ENCODE measurements at regions not wholly inside any gene's neighbourhood (a gene's known extent, or its start where the extent isn't known, plus 50 kb on each side); places are given as distances from the start of the nearest gene placed in this dataset.
"Not testable (repeated sequence)": the region's sequence is repeated elsewhere in the genome, so short reads cannot be mapped to it uniquely, and the experiment has no call there.

DNA sequence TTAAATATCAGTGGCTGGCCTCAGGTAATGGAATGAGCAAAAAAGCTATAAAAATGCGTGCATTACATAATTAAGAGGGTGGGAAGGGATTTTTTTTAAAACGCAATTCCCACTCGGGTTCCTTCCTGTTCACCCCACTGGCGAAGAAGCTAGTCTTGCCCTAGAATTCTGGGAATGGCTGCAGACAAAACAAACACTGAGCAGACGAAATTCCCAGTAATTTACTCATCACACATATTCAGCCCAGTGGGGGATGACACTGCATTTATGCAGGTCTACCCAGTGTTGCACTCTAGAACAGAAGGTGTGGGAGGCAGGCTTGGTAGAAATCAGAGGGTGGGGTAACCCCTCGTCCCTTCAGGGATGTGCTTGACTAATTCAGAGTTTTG is 2695.0 kb upstream of the DEFB115 start:
- DNase-seq (ENCODE audit: low read depth): peak; percentile 99
- in situ Hi-C loops (cut with HindIII; ENCODE audit: low pct_unique_long_range_greater_than_20kb, low sequenced_read_pairs): no loop called here

DNA sequence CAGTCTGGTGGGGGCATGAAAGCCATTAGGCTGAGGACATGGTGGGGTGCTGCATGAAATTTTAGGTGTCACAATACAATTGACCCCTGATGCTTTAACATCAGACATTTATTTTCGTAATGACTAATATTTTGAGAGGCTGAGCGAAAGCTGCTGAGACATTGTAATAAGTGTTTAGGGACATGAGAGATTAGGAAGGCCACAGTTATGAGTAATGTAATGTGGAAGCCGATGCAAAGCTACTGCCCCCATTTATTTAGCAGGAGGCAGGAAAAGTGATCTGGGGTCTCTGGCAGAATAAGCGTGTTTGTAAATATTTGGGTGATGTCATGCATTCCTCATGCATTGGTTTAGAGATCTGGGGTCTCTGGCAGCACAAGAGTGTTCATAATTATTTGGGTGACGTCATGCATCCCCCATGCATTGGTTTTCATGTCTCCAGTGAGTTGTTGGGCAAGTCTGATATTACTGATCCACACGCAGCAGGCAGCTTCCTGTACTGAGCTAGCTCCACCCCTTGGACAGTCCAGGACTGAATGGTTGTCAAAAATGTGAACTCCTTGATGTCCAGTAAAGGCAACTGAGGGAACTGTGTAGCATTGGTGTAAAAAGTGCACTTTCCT is 2694.5 kb upstream of the DEFB115 start:
- in situ Hi-C loops (cut with HindIII; ENCODE audit: low pct_unique_long_range_greater_than_20kb, low sequenced_read_pairs): not testable (repeated sequence)
- peak; percentile 99 for DNase-seq (ENCODE audit: low read depth)

DNA sequence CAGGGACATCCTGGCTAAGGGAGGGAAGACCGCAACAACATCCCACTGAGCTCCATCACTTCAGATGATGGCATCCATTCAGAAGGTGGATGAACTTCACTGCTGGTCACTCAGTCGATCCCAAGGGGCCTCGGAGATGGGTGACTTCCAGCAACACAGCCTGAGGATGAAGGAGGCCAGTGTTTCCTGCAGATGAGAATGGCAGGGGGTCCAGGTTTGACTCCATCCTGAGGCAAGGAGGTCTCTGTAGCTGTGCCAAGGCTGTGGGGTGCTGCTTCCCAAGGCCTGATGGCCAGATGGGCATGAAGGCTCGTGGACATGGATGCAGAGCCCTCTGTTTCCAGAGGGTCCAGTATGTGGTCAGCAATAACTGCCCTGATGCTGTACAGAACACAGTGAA is 2693.4 kb upstream of the DEFB115 start:
- in situ Hi-C loops (cut with HindIII; ENCODE audit: low pct_unique_long_range_greater_than_20kb, low sequenced_read_pairs); DNase-seq (ENCODE audit: low read depth): not testable (repeated sequence)

DNA sequence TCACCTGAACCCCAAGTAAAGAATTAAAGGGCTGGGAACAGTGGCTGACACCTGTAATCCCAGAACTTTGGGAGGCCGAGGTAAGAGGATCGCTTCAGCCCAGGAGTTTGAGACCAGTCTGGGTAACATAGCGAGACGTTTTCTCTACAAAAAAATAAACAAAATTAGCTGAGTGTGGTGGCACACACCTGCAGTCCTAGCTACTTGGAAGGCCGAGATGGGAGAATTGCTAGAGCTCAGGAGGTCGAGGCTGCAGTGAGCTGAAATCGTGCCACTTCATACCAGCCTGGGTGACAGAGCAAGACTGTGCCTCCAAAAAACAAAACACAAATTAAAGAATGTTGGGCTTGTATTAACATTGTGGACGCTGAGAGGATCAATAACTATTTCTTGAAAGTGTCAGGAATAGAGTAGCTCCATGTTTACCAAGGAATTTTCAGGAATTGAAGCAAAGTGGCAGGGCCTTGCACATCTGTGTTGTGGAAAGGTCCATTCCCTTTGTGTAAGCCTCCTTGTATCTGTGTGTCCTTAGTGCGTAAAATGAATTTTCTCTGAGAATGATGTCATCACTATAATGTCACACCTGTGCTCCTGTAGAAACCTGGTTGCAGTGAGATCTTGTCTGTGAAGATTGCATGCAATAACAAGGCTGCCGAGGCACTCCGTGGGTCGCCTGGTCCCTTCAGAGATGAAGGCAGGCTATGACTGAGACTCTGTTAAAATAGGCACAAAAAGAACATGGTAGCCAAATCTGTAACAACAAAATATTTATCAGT is 2692.6 kb upstream of the DEFB115 start:
- DNase-seq (ENCODE audit: low read depth); in situ Hi-C loops (cut with HindIII; ENCODE audit: low pct_unique_long_range_greater_than_20kb, low sequenced_read_pairs): not testable (repeated sequence)

DNA sequence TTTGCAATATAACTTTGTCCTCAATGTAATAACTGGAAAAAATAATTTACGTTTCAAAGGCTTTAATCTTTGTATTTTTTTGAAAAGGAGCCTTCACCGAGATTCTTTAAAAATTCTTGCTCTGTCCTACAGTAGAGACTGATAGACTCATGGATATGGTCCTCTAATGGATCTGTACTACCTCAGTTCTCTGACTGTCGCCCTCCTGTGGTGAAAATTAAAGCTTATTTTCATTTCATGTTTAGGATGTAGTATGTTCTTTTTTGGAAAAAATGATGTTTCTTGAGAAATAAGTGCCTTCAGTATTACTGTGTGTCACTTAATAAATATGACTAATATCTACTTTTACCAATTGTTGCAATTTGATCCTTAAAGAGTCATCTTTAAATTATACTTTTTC is 2681.5 kb upstream of the DEFB115 start:
- in situ Hi-C loops (cut with HindIII; ENCODE audit: low pct_unique_long_range_greater_than_20kb, low sequenced_read_pairs); DNase-seq (ENCODE audit: low read depth): not testable (repeated sequence)

DNA sequence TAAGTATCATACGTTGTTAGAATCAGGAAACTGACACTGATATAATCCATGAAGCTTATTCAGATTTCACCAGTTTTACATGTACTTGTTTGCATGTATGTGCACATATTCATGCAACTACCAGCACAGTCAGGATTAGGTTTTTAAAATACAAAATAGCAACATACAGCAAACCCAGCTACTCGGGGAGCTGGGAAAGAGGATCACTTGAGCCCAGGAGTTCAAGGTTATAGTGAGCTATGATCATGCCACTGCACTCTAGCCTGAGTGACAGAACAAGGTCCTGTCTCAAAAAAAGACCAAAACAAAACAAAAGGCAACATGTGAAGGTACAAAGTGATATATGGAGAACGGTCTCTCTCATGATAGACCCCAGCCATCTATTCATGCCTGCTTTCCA is 2665.8 kb upstream of the DEFB115 start:
- in situ Hi-C loops (cut with HindIII; ENCODE audit: low pct_unique_long_range_greater_than_20kb, low sequenced_read_pairs); DNase-seq (ENCODE audit: low read depth): not testable (repeated sequence)

DNA sequence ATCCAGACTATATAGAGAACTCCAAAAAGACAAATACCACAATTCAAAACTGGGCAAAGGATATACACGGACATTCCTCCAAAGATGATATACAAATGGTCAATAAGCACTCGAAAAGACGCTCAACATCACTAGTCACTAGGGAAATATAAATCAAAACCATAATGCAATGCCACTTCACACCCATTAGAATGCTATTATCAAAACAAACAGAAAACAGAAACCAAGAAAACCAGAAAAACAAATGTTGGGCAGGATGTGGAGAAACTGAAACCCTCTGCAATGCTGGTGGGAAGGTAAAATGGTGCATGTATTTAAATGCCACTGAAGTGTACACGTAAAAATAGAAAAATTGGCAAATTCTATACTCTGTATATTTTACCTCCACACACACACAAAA is 2664.1 kb upstream of the DEFB115 start:
- in situ Hi-C loops (cut with HindIII; ENCODE audit: low pct_unique_long_range_greater_than_20kb, low sequenced_read_pairs): not testable (repeated sequence)

DNA sequence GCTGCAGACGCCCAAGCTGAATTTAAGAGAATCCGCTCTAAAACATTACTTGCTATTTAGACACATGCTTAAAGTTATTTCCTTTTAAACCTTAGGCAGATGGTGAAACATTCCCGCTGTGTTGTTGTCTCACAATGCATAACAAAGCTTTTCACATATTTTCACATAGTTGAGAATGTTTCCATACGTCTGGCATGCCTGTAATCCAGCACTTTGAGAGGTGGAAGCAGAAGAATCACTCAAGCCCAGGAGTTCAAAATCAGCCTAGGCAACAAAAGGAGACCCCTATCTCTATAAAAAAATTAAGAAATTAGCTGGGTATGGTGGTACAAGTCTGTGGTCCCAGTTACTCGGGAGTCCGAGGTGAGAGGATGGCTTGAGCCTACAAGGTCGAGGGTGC is 2663.0 kb upstream of the DEFB115 start:
- DNase-seq (ENCODE audit: low read depth); in situ Hi-C loops (cut with HindIII; ENCODE audit: low pct_unique_long_range_greater_than_20kb, low sequenced_read_pairs): not testable (repeated sequence)

More for the DNA sequence above, 2664.1 kb upstream of the DEFB115 start:
- DNase-seq (ENCODE audit: low read depth): not testable (repeated sequence)

DNA sequence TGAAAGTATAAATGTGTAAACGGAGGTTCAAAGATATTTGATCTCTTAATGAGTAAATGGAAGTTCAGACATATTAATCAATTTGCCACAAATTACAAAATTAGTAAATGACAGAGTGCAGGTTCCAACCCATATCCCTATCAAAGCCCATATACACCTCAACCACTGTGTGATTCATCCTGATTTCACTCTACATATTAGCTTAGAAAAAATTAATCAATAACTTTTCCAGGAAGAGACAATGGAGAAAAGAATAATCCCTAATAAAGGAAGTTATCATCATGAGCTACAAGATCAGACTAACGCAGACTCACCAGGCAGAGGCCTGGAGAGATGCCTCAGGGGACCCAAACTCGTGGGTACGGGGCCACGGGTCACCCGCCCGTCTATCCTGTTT is 2655.5 kb upstream of the DEFB115 start:
- DNase-seq (ENCODE audit: low read depth); in situ Hi-C loops (cut with HindIII; ENCODE audit: low pct_unique_long_range_greater_than_20kb, low sequenced_read_pairs): not testable (repeated sequence)

DNA sequence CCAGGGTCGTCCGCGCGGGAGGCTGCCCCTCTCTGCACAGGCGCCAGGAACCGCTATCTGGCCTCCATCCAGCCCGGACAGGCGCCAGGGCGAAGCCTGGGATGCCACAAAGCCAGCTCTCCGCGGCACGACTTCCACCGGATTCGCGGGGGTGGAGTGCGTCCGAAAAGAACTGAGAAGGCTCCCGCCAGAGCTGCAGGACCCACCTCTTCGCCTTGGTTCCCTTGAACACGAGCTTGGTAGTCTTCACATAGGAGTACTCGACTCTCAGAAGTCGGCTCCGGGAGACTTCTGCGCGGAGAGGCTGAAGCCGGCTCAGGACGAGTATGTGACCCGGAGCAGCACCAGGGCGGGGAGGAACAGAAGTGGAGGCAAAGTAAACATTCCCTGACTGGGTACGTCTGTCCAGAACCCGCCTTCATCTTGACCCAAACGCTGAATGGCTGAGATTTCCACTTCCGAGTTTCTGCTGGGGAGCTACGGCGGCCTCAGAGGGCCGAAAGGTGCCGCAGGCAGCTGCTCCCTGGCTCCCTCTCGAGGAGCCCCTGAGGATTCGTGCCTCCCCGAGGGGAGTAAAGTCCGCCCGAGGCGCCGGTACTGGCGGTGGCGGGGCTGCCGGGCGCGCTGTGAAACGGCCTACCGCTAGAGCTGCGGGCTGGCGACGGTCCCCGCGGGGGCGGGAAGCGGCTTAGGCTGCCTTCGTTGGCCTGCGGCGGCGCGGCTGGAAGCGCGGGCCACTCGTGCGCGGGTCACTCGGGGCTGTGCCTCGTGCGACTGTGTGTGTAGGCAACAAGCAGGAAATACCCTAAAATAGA is 2654.9 kb upstream of the DEFB115 start:
- in situ Hi-C loops (cut with HindIII; ENCODE audit: low pct_unique_long_range_greater_than_20kb, low sequenced_read_pairs): not testable (repeated sequence)
- peak; percentile 95 for DNase-seq (ENCODE audit: low read depth)

DNA sequence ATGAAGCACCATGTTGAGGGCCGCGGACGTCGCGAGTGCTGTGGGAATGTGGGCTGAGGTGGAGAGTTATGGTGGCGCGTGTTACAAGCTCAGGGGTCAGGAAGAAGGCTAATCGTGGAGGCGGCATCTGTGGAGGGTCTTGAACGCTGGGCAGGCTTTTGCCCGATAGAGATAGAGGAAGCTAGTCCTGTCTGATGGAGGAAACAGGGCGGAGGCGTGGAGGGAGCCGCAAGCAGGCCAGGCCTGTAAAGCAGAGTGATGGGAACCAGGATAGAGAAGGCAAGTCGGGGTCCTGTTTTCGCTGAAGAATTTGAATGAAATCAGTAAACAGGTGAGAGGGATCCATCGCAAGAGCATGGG is 2654.3 kb upstream of the DEFB115 start:
- in situ Hi-C loops (cut with HindIII; ENCODE audit: low pct_unique_long_range_greater_than_20kb, low sequenced_read_pairs); DNase-seq (ENCODE audit: low read depth): not testable (repeated sequence)

DNA sequence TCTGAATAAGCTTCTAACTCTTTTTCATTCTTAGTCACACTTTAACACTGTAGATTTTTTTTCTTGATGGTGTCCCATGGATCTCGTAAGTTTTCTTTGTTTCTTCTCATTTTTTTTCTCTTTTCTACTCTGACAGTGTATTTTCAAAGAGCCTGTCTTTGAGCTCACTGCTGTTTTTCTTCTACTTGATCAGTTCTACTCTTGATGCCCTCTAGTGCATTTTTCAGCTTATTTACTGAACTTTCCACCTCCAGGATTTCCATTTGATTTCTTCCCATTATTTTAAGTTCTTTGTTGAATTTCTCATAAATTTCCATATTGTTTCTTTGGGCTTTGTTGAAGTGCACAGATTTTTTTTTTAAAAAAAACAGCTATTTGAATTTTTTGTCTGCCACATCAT is 2641.1 kb upstream of the DEFB115 start:
- peak; percentile 14 for DNase-seq (ENCODE audit: low read depth)
- in situ Hi-C loops (cut with HindIII; ENCODE audit: low pct_unique_long_range_greater_than_20kb, low sequenced_read_pairs): no loop called here

DNA sequence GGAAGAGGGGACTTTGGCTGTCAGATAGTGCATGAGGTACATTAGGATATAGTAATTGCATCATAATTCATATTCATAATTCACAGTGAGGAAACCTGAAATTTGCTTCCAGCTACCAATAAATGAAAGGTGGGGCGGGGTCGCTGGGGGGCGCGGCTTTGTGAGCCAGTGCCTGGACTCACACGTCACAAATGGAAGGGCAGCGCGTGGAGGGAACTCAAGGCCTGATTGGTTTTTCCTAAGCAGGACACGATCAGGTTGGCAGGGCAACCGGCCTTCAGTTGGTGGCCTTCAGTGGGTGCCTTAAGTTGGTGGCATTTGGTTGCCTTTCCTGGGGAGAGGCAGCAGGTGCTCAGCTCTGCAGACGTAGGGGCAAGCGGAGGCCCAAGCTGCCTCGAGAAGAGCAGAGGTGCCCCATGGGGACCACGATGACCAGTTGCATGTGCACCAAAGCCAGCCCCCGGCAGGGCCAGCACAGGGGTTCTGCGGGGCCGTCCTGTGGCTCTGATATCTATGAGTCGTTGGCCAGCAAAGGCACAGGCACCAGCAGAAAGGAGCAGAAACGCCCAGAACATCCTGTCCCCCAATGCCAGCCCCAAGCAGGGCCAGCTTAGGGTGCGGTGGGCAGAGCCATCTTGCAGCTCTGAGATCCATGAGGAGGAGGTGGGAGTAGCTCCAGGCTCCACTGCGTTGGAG is 2637.4 kb upstream of the DEFB115 start:
- in situ Hi-C loops (cut with HindIII; ENCODE audit: low pct_unique_long_range_greater_than_20kb, low sequenced_read_pairs); DNase-seq (ENCODE audit: low read depth): not testable (repeated sequence)

DNA sequence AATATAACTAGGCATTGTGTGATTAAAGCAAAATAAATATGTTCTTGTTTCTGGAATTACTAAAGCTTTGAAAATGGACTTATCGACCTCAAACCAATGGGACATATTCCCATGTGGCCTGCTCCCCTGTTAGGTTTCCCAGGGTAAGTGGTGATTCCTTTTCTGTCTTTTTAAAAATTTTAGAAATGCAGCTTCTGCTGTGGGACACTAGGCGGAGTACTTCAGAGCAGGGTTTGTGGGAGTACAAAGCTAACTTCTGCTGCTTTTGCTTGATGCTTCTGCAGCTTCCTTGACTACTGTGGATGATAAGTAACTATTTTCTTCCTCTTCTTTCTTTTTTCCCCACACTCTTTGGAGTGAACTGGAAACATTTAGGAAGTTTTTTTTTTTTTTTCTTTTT is 2632.4 kb upstream of the DEFB115 start:
- DNase-seq (ENCODE audit: low read depth); in situ Hi-C loops (cut with HindIII; ENCODE audit: low pct_unique_long_range_greater_than_20kb, low sequenced_read_pairs): not testable (repeated sequence)

DNA sequence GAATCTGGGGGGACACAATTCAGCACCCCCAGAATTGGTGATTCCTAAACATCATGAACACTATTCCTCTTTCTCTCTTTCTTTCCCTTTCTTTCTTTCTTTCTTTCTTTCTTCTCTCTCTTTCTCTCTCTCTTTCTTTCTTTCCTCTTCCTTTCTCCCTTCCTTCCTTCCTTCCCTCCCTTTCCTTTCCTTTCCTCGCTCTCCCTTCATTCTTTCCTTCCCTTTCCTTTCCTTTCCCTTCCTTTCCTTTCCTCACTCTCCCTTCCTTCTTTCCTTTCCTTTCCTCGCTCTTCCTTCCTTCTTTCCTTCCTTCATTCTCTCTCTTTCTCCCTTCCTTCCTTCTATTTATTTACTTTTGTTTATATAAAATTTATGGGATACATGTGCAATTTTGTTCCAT is 2616.6 kb upstream of the DEFB115 start:
- DNase-seq (ENCODE audit: low read depth); in situ Hi-C loops (cut with HindIII; ENCODE audit: low pct_unique_long_range_greater_than_20kb, low sequenced_read_pairs): not testable (repeated sequence)

Measured in Caki2 (cell line).